ENCODE measurements at regions not wholly inside any gene's neighbourhood (a gene's known extent, or its start where the extent isn't known, plus 50 kb on each side); places are given as distances from the start of the nearest gene placed in this dataset.

- Histone ChIP-seq H3K4me1 (ENCODE audit: control insufficient read depth in 1 of 2, insufficient read depth in 2 of 2, low read length in 2 of 2) (no peaks in the 10 kb centered on the region), H3K36me3 (ENCODE audit: control insufficient read depth in 1 of 2, insufficient read depth in 2 of 2, low read length in 2 of 2) (no peaks in the 10 kb centered on the region), H3K9ac (ENCODE audit: low read depth in 1 of 2, low read length in 2 of 2) (no peak overlapping the region), H3K4me3 (ENCODE audit: low read depth in 1 of 2, low read length in 2 of 2) (no peak overlapping the region), H3K27me3 (ENCODE audit: control insufficient read depth in 1 of 2, insufficient read depth in 2 of 2, low read length in 2 of 2) (no peaks in the 10 kb centered on the region), H3K27ac (ENCODE audit: low read depth, low read length) (no peak overlapping the region), H3K9me3 (ENCODE audit: control insufficient read depth in 1 of 2, low read length in 2 of 2) (no peaks in the 10 kb centered on the region)
Measured at GRCh38 chr17:77020973-77021372, 119.8 kb upstream of the SEC14L1 start.

- Histone ChIP-seq H3K27me3 (ENCODE audit: control insufficient read depth in 1 of 2, insufficient read depth in 2 of 2, low read length in 2 of 2) (no peaks in the 10 kb centered on the region), H3K27ac (ENCODE audit: low read depth, low read length) (no peak overlapping the region), H3K9ac (ENCODE audit: low read depth in 1 of 2, low read length in 2 of 2) (no peak overlapping the region), H3K4me1 (ENCODE audit: control insufficient read depth in 1 of 2, insufficient read depth in 2 of 2, low read length in 2 of 2) (no peaks in the 10 kb centered on the region), H3K9me3 (ENCODE audit: control insufficient read depth in 1 of 2, low read length in 2 of 2) (peaks cover 0 to 11% of the 10 kb centered on the region in 2 donors), H3K4me3 (ENCODE audit: low read depth in 1 of 2, low read length in 2 of 2) (no peak overlapping the region), H3K36me3 (ENCODE audit: control insufficient read depth in 1 of 2, insufficient read depth in 2 of 2, low read length in 2 of 2) (no peaks in the 10 kb centered on the region)
Measured at GRCh38 chr17:77022766-77023165, 118.0 kb upstream of the SEC14L1 start.

GRCh38 chr17:77025781-77026180 lies 115.0 kb upstream of the SEC14L1 start:
- H3K9me3 ChIP-seq (ENCODE audit: control insufficient read depth in 1 of 2, low read length in 2 of 2), result peaks cover 0 to 18% of the 10 kb centered on the region in 2 donors
- no peaks in the 10 kb centered on the region for H3K4me1 ChIP-seq (ENCODE audit: control insufficient read depth in 1 of 2, insufficient read depth in 2 of 2, low read length in 2 of 2)
- H3K27ac ChIP-seq (ENCODE audit: low read depth, low read length), result no peak overlapping the region
- H3K27me3 ChIP-seq (ENCODE audit: control insufficient read depth in 1 of 2, insufficient read depth in 2 of 2, low read length in 2 of 2), result no peaks in the 10 kb centered on the region
- no peak overlapping the region for H3K4me3 ChIP-seq (ENCODE audit: low read depth in 1 of 2, low read length in 2 of 2)
- no peak overlapping the region for H3K9ac ChIP-seq (ENCODE audit: low read depth in 1 of 2, low read length in 2 of 2)
- no peaks in the 10 kb centered on the region for H3K36me3 ChIP-seq (ENCODE audit: control insufficient read depth in 1 of 2, insufficient read depth in 2 of 2, low read length in 2 of 2)

- Histone ChIP-seq H3K9me3 (ENCODE audit: control insufficient read depth in 1 of 2, low read length in 2 of 2) (peaks cover 6 to 25% of the 10 kb centered on the region in 2 donors), H3K9ac (ENCODE audit: low read depth in 1 of 2, low read length in 2 of 2) (no peak overlapping the region), H3K27me3 (ENCODE audit: control insufficient read depth in 1 of 2, insufficient read depth in 2 of 2, low read length in 2 of 2) (no peaks in the 10 kb centered on the region), H3K27ac (ENCODE audit: low read depth, low read length) (no peak overlapping the region), H3K36me3 (ENCODE audit: control insufficient read depth in 1 of 2, insufficient read depth in 2 of 2, low read length in 2 of 2) (no peaks in the 10 kb centered on the region), H3K4me1 (ENCODE audit: control insufficient read depth in 1 of 2, insufficient read depth in 2 of 2, low read length in 2 of 2) (no peaks in the 10 kb centered on the region), H3K4me3 (ENCODE audit: low read depth in 1 of 2, low read length in 2 of 2) (no peak overlapping the region)
Measured at GRCh38 chr17:77027271-77027889, 113.4 kb upstream of the SEC14L1 start.

- Histone ChIP-seq H3K36me3 (ENCODE audit: control insufficient read depth in 1 of 2, insufficient read depth in 2 of 2, low read length in 2 of 2) (no peaks in the 10 kb centered on the region), H3K9me3 (ENCODE audit: control insufficient read depth in 1 of 2, low read length in 2 of 2) (peaks cover 6 to 25% of the 10 kb centered on the region in 2 donors), H3K4me1 (ENCODE audit: control insufficient read depth in 1 of 2, insufficient read depth in 2 of 2, low read length in 2 of 2) (no peaks in the 10 kb centered on the region), H3K27ac (ENCODE audit: low read depth, low read length) (no peak overlapping the region), H3K27me3 (ENCODE audit: control insufficient read depth in 1 of 2, insufficient read depth in 2 of 2, low read length in 2 of 2) (no peaks in the 10 kb centered on the region), H3K9ac (ENCODE audit: low read depth in 1 of 2, low read length in 2 of 2) (no peak overlapping the region), H3K4me3 (ENCODE audit: low read depth in 1 of 2, low read length in 2 of 2) (no peak overlapping the region)
Measured at GRCh38 chr17:77028900-77029299, 111.9 kb upstream of the SEC14L1 start.

GRCh38 chr17:77032929-77033328 lies 107.8 kb upstream of the SEC14L1 start:
- Histone ChIP-seq H3K27me3 (ENCODE audit: control insufficient read depth in 1 of 2, insufficient read depth in 2 of 2, low read length in 2 of 2) (peaks cover 8 to 22% of the 10 kb centered on the region in 2 donors), H3K4me3 (ENCODE audit: low read depth in 1 of 2, low read length in 2 of 2) (no peak overlapping the region), H3K36me3 (ENCODE audit: control insufficient read depth in 1 of 2, insufficient read depth in 2 of 2, low read length in 2 of 2) (no peaks in the 10 kb centered on the region), H3K9ac (ENCODE audit: low read depth in 1 of 2, low read length in 2 of 2) (no peak overlapping the region), H3K4me1 (ENCODE audit: control insufficient read depth in 1 of 2, insufficient read depth in 2 of 2, low read length in 2 of 2) (no peaks in the 10 kb centered on the region), H3K27ac (ENCODE audit: low read depth, low read length) (no peak overlapping the region), H3K9me3 (ENCODE audit: control insufficient read depth in 1 of 2, low read length in 2 of 2) (peaks cover 6 to 13% of the 10 kb centered on the region in 2 donors)

GRCh38 chr17:77033892-77034404 lies 106.8 kb upstream of the SEC14L1 start:
- Histone ChIP-seq H3K4me3 (ENCODE audit: low read depth in 1 of 2, low read length in 2 of 2) (no peak overlapping the region), H3K9me3 (ENCODE audit: control insufficient read depth in 1 of 2, low read length in 2 of 2) (peaks cover 6 to 8% of the 10 kb centered on the region in 2 donors), H3K36me3 (ENCODE audit: control insufficient read depth in 1 of 2, insufficient read depth in 2 of 2, low read length in 2 of 2) (no peaks in the 10 kb centered on the region), H3K27ac (ENCODE audit: low read depth, low read length) (no peak overlapping the region), H3K9ac (ENCODE audit: low read depth in 1 of 2, low read length in 2 of 2) (no peak overlapping the region), H3K27me3 (ENCODE audit: control insufficient read depth in 1 of 2, insufficient read depth in 2 of 2, low read length in 2 of 2) (peaks cover 8 to 24% of the 10 kb centered on the region in 2 donors), H3K4me1 (ENCODE audit: control insufficient read depth in 1 of 2, insufficient read depth in 2 of 2, low read length in 2 of 2) (no peaks in the 10 kb centered on the region)

- H3K9ac ChIP-seq (ENCODE audit: low read depth in 1 of 2, low read length in 2 of 2), result no peak overlapping the region
- H3K9me3 ChIP-seq (ENCODE audit: control insufficient read depth in 1 of 2, low read length in 2 of 2), result peaks cover 6 to 8% of the 10 kb centered on the region in 2 donors
- no peaks in the 10 kb centered on the region for H3K4me1 ChIP-seq (ENCODE audit: control insufficient read depth in 1 of 2, insufficient read depth in 2 of 2, low read length in 2 of 2)
- H3K36me3 ChIP-seq (ENCODE audit: control insufficient read depth in 1 of 2, insufficient read depth in 2 of 2, low read length in 2 of 2), result no peaks in the 10 kb centered on the region
- H3K27ac ChIP-seq (ENCODE audit: low read depth, low read length), result no peak overlapping the region
- no peak overlapping the region for H3K4me3 ChIP-seq (ENCODE audit: low read depth in 1 of 2, low read length in 2 of 2)
- peaks cover 8 to 24% of the 10 kb centered on the region in 2 donors for H3K27me3 ChIP-seq (ENCODE audit: control insufficient read depth in 1 of 2, insufficient read depth in 2 of 2, low read length in 2 of 2)
Measured at GRCh38 chr17:77034677-77035424, 105.9 kb upstream of the SEC14L1 start.

- Histone ChIP-seq H3K27ac (ENCODE audit: low read depth, low read length) (no peak overlapping the region), H3K9me3 (ENCODE audit: control insufficient read depth in 1 of 2, low read length in 2 of 2) (peaks cover 6 to 8% of the 10 kb centered on the region in 2 donors), H3K4me1 (ENCODE audit: control insufficient read depth in 1 of 2, insufficient read depth in 2 of 2, low read length in 2 of 2) (no peaks in the 10 kb centered on the region), H3K9ac (ENCODE audit: low read depth in 1 of 2, low read length in 2 of 2) (no peak overlapping the region), H3K27me3 (ENCODE audit: control insufficient read depth in 1 of 2, insufficient read depth in 2 of 2, low read length in 2 of 2) (peaks cover 8 to 24% of the 10 kb centered on the region in 2 donors), H3K36me3 (ENCODE audit: control insufficient read depth in 1 of 2, insufficient read depth in 2 of 2, low read length in 2 of 2) (no peaks in the 10 kb centered on the region), H3K4me3 (ENCODE audit: low read depth in 1 of 2, low read length in 2 of 2) (no peak overlapping the region)
Measured at GRCh38 chr17:77035526-77035925, 105.2 kb upstream of the SEC14L1 start.

GRCh38 chr17:77036136-77036840 lies 104.5 kb upstream of the SEC14L1 start:
- no peak overlapping the region for H3K27ac ChIP-seq (ENCODE audit: low read depth, low read length)
- peaks cover 6 to 8% of the 10 kb centered on the region in 2 donors for H3K9me3 ChIP-seq (ENCODE audit: control insufficient read depth in 1 of 2, low read length in 2 of 2)
- H3K4me1 ChIP-seq (ENCODE audit: control insufficient read depth in 1 of 2, insufficient read depth in 2 of 2, low read length in 2 of 2), result no peaks in the 10 kb centered on the region
- no peak overlapping the region for H3K9ac ChIP-seq (ENCODE audit: low read depth in 1 of 2, low read length in 2 of 2)
- peaks cover 8 to 27% of the 10 kb centered on the region in 2 donors for H3K27me3 ChIP-seq (ENCODE audit: control insufficient read depth in 1 of 2, insufficient read depth in 2 of 2, low read length in 2 of 2)
- H3K4me3 ChIP-seq (ENCODE audit: low read depth in 1 of 2, low read length in 2 of 2), result no peak overlapping the region
- H3K36me3 ChIP-seq (ENCODE audit: control insufficient read depth in 1 of 2, insufficient read depth in 2 of 2, low read length in 2 of 2), result no peaks in the 10 kb centered on the region

All from duodenal mucosa (tissue), 2 donors.